ENCODE measurements at regions not wholly inside any gene's neighbourhood (a gene's known extent, or its start where the extent isn't known, plus 50 kb on each side); places are given as distances from the start of the nearest gene placed in this dataset.

- Mint-ChIP-seq H3K36me3 (ENCODE audit: insufficient read depth, unreplicated experiment) (no peaks in the 10 kb centered on the region), H3K27ac (ENCODE audit: low read depth, unreplicated experiment) (no peak overlapping the region), H3K9me3 (ENCODE audit: unreplicated experiment) (no peaks in the 10 kb centered on the region), H3K4me1 (ENCODE audit: insufficient read depth, unreplicated experiment) (no peaks in the 10 kb centered on the region), H3K27me3 (ENCODE audit: insufficient read depth, unreplicated experiment) (no peaks in the 10 kb centered on the region), H3K4me3 (ENCODE audit: unreplicated experiment) (no peak overlapping the region)
- no peak for TF ChIP-seq CTCF (IDR thresholded peaks at IDR 0.05; ENCODE audit: unreplicated experiment)
- POLR2A ChIA-PET = no interaction called here
- intact Hi-C loops (cut with micrococcal nuclease) = no loop called here
- BruUV-seq (replicated peaks) = no TSS peak
- CTCF ChIA-PET = interaction anchor here (0.5 to 0.7 kb wide), 4 partner anchors 33 to 504 kb away, joined by 3 to 4 read pairs (median 3); no protein-coding TSS in a partner anchor
- DNase-seq (ENCODE audit: unreplicated experiment) = no peak
Measured at GRCh38 chr18:76056471-76057110, 438.5 kb downstream of the ZNF516 start.

GRCh38 chr18:76055578-76055977 is 439.5 kb downstream of the ZNF516 start:
- ChIA-PET CTCF (interaction anchor here (0.6 to 0.7 kb wide), 4 partner anchors 32 to 503 kb away, joined by 3 to 4 read pairs (median 3); no protein-coding TSS in a partner anchor), POLR2A (no interaction called here)
- no peak for DNase-seq (ENCODE audit: unreplicated experiment)
- no TSS peak for BruUV-seq (replicated peaks)
- Mint-ChIP-seq H3K27me3 (ENCODE audit: insufficient read depth, unreplicated experiment) (no peaks in the 10 kb centered on the region), H3K27ac (ENCODE audit: low read depth, unreplicated experiment) (no peak overlapping the region), H3K4me3 (ENCODE audit: unreplicated experiment) (no peak overlapping the region), H3K9me3 (ENCODE audit: unreplicated experiment) (no peaks in the 10 kb centered on the region), H3K36me3 (ENCODE audit: insufficient read depth, unreplicated experiment) (no peaks in the 10 kb centered on the region), H3K4me1 (ENCODE audit: insufficient read depth, unreplicated experiment) (no peaks in the 10 kb centered on the region)
- intact Hi-C loops (cut with micrococcal nuclease) = no loop called here
- no peak for TF ChIP-seq CTCF (IDR thresholded peaks at IDR 0.05; ENCODE audit: unreplicated experiment)

GRCh38 chr18:76055025-76055424 is 440.0 kb downstream of the ZNF516 start:
- no peak for TF ChIP-seq CTCF (IDR thresholded peaks at IDR 0.05; ENCODE audit: unreplicated experiment)
- Mint-ChIP-seq H3K4me3 (ENCODE audit: unreplicated experiment) (no peak overlapping the region), H3K36me3 (ENCODE audit: insufficient read depth, unreplicated experiment) (no peaks in the 10 kb centered on the region), H3K9me3 (ENCODE audit: unreplicated experiment) (no peaks in the 10 kb centered on the region), H3K4me1 (ENCODE audit: insufficient read depth, unreplicated experiment) (no peaks in the 10 kb centered on the region), H3K27ac (ENCODE audit: low read depth, unreplicated experiment) (no peak overlapping the region), H3K27me3 (ENCODE audit: insufficient read depth, unreplicated experiment) (no peaks in the 10 kb centered on the region)
- no TSS peak for BruUV-seq (replicated peaks)
- POLR2A ChIA-PET = no interaction called here
- DNase-seq (ENCODE audit: unreplicated experiment) = no peak
- CTCF ChIA-PET = interaction anchor here (0.6 kb wide), 2 partner anchors 24 to 157 kb away, joined by 3 to 4 read pairs; no protein-coding TSS in a partner anchor
- intact Hi-C loops (cut with micrococcal nuclease) = no loop called here

GRCh38 chr18:76054156-76054555 is 440.9 kb downstream of the ZNF516 start:
- H3K4me3 Mint-ChIP-seq (ENCODE audit: unreplicated experiment) = no peak overlapping the region
- H3K36me3 Mint-ChIP-seq (ENCODE audit: insufficient read depth, unreplicated experiment) = no peaks in the 10 kb centered on the region
- BruUV-seq (replicated peaks) = no TSS peak
- no peak for TF ChIP-seq CTCF (IDR thresholded peaks at IDR 0.05; ENCODE audit: unreplicated experiment)
- no peaks in the 10 kb centered on the region for H3K27me3 Mint-ChIP-seq (ENCODE audit: insufficient read depth, unreplicated experiment)
- DNase-seq (ENCODE audit: unreplicated experiment) = no peak
- no peaks in the 10 kb centered on the region for H3K9me3 Mint-ChIP-seq (ENCODE audit: unreplicated experiment)
- ChIA-PET POLR2A (interaction anchor here (0.6 kb wide), 1 partner anchor 129 kb away, joined by 4 read pairs; no protein-coding TSS in a partner anchor), CTCF (no interaction called here)
- intact Hi-C loops (cut with micrococcal nuclease) = no loop called here
- no peaks in the 10 kb centered on the region for H3K4me1 Mint-ChIP-seq (ENCODE audit: insufficient read depth, unreplicated experiment)
- H3K27ac Mint-ChIP-seq (ENCODE audit: low read depth, unreplicated experiment) = no peak overlapping the region

All from MCF 10A (cell line).